Endothelial cell (in vitro differentiated cells): ENCODE measurements at regions not wholly inside any gene's neighbourhood (a gene's known extent, or its start where the extent isn't known, plus 50 kb on each side); places are given as distances from the start of the nearest gene placed in this dataset.

Experiments
- DNase-seq: peaks from one replicate; pipeline ENCODE4 v3.0.0; 2021; ENCODE audit warnings: low spot score
- H3K27ac Mint-ChIP-seq: one replicate; pipeline ENCODE4 v1.8.0; 2021; ENCODE audit warnings: mixed read lengths, inconsistent platforms; ENCODE audit not compliant: unreplicated experiment
- H3K27me3 Mint-ChIP-seq: one replicate; pipeline ENCODE4 v1.8.0; 2021; ENCODE audit warnings: mild to moderate bottlenecking, moderate library complexity, mixed read lengths, inconsistent platforms; ENCODE audit not compliant: unreplicated experiment
- H3K36me3 Mint-ChIP-seq: one replicate; pipeline ENCODE4 v1.8.0; 2021; ENCODE audit warnings: mild to moderate bottlenecking, low read depth, mixed read lengths, inconsistent platforms; ENCODE audit not compliant: unreplicated experiment
- H3K4me1 Mint-ChIP-seq: one replicate; pipeline ENCODE4 v1.8.0; 2021; ENCODE audit warnings: mild to moderate bottlenecking, mixed read lengths, inconsistent platforms; ENCODE audit not compliant: unreplicated experiment
- H3K4me3 Mint-ChIP-seq: one replicate; pipeline ENCODE4 v1.8.0; 2021; ENCODE audit warnings: mild to moderate bottlenecking, mixed read lengths, inconsistent platforms; ENCODE audit not compliant: unreplicated experiment
- H3K9me3 Mint-ChIP-seq: one replicate; pipeline ENCODE4 v1.8.0; 2021; ENCODE audit warnings: mixed read lengths, inconsistent platforms; ENCODE audit not compliant: unreplicated experiment
- CTCF ChIP-seq: fragments of 200-600 bp; sonication (generic); IDR thresholded peaks from one replicate; pipeline ENCODE4 v1.5.0; 2021; ENCODE audit warnings: antibody characterized with exemption; ENCODE audit not compliant: unreplicated experiment

GRCh38 chr13:85170372-85170771 is 628.8 kb downstream of the SLITRK6 start:
- Mint-ChIP-seq H3K9me3 (no peaks in the 10 kb centered on the region), H3K36me3 (no peaks in the 10 kb centered on the region), H3K4me1 (peaks cover 3% of the 10 kb centered on the region), H3K27ac (no peak overlapping the region), H3K27me3 (peaks cover 1% of the 10 kb centered on the region), H3K4me3 (no peak overlapping the region)
- no peak for TF ChIP-seq CTCF
- no peak for DNase-seq

GRCh38 chr13:85166891-85167290 is 632.3 kb downstream of the SLITRK6 start:
- DNase-seq, result no peak
- H3K4me3 Mint-ChIP-seq, result no peak overlapping the region
- no peak overlapping the region for H3K27ac Mint-ChIP-seq
- peaks cover 3% of the 10 kb centered on the region for H3K27me3 Mint-ChIP-seq
- H3K36me3 Mint-ChIP-seq, result peaks cover 11% of the 10 kb centered on the region
- peaks cover 13% of the 10 kb centered on the region for H3K9me3 Mint-ChIP-seq
- TF ChIP-seq CTCF, result no peak
- peaks cover 3% of the 10 kb centered on the region for H3K4me1 Mint-ChIP-seq

GRCh38 chr13:85163063-85163462 is 636.2 kb downstream of the SLITRK6 start:
- H3K9me3 Mint-ChIP-seq, result peaks cover 13% of the 10 kb centered on the region
- H3K27ac Mint-ChIP-seq, result no peak overlapping the region
- H3K36me3 Mint-ChIP-seq, result peaks cover 11% of the 10 kb centered on the region
- no peaks in the 10 kb centered on the region for H3K4me1 Mint-ChIP-seq
- no peak overlapping the region for H3K4me3 Mint-ChIP-seq
- H3K27me3 Mint-ChIP-seq, result peaks cover 1% of the 10 kb centered on the region
- no peak for TF ChIP-seq CTCF
- DNase-seq, result no peak

GRCh38 chr13:85148009-85148408 is 651.2 kb downstream of the SLITRK6 start:
- H3K36me3 Mint-ChIP-seq, result no peaks in the 10 kb centered on the region
- no peaks in the 10 kb centered on the region for H3K27me3 Mint-ChIP-seq
- no peak for DNase-seq
- no peaks in the 10 kb centered on the region for H3K4me1 Mint-ChIP-seq
- no peaks in the 10 kb centered on the region for H3K9me3 Mint-ChIP-seq
- no peak overlapping the region for H3K4me3 Mint-ChIP-seq
- no peak for TF ChIP-seq CTCF
- no peak overlapping the region for H3K27ac Mint-ChIP-seq

- Mint-ChIP-seq H3K36me3 (no peaks in the 10 kb centered on the region), H3K27ac (no peak overlapping the region), H3K27me3 (no peaks in the 10 kb centered on the region), H3K4me3 (no peak overlapping the region), H3K4me1 (no peaks in the 10 kb centered on the region), H3K9me3 (no peaks in the 10 kb centered on the region)
- no peak for DNase-seq
- TF ChIP-seq CTCF, result no peak
Observed at GRCh38 chr13:85142351-85142927, 656.8 kb downstream of the SLITRK6 start.
